Stimulated activated naive CD8-positive, alpha-beta T cell treated with anti-CD3 and anti-CD28 coated beads, Interleukin-15, amount 100 ng/mL, for 72 hours (primary cell): ENCODE measurements at regions not wholly inside any gene's neighbourhood (a gene's known extent, or its start where the extent isn't known, plus 50 kb on each side); places are given as distances from the start of the nearest gene placed in this dataset.

Experiments used
- ATAC-seq: fragments of 150-1000 bp; cut with Tn5 transposase; 2 replicates; pipeline ENCODE4 v1.10.0; 2021; ENCODE audit warnings: mild to moderate bottlenecking, moderate library complexity
- DNase-seq, 2 donors: peaks; one replicate each; pipeline ENCODE4 v3.0.0; 2021 to 2022
- H3K27ac Mint-ChIP-seq, 2 donors: one replicate each; pipeline ENCODE4 v1.8.0; 2022; ENCODE audit warnings: mild to moderate bottlenecking in 2 of 2, mixed read lengths in 2 of 2, moderate library complexity in 2 of 2
- H3K27me3 Mint-ChIP-seq: one replicate; pipeline ENCODE4 v1.8.0; 2022; ENCODE audit warnings: mixed read lengths
- H3K4me1 Mint-ChIP-seq: one replicate; pipeline ENCODE4 v1.8.0; 2022; ENCODE audit warnings: mild to moderate bottlenecking, mixed read lengths
- H3K4me3 Mint-ChIP-seq, 2 donors: one replicate each; pipeline ENCODE4 v1.8.0; 2022; ENCODE audit warnings: mild to moderate bottlenecking in 2 of 2, mixed read lengths in 2 of 2, moderate library complexity in 1 of 2
- H3K9me3 Mint-ChIP-seq, 2 donors: one replicate each; pipeline ENCODE4 v1.8.0; 2022; ENCODE audit warnings: mixed read lengths in 2 of 2

DNA sequence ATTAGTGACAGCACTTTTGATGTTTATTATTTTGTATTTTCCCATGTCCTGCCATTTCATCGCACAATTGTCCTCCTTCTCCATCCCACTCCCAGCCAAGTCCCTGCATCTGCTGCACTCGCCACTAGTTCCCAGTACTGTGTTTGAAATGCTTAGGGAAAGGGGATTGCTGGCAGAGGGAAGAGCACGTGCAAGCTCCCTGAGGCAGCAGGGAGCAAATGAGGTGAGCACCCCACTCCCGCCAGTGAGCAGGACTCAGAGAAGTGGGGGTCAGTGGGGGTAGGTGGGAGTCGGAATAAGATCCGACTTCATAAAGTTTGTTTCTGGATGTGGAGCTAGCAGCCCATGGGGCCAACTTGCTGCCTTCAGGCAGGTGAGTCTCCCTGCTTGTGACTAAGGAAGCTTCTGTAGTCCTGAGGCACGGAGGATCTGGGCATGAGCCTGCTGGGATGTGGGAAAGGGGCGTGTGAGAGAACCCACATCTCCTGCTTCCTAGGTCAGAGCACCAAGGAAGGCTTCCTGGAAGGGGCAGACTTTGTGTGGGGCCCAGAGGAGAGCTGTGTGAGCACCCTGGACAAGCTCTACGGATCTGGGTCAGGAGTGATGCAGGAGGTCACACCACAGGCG is 99.7 kb upstream of the TLE3 start:
- H3K27ac Mint-ChIP-seq = no peak overlapping the region
- H3K4me3 Mint-ChIP-seq = no peak overlapping the region

DNA sequence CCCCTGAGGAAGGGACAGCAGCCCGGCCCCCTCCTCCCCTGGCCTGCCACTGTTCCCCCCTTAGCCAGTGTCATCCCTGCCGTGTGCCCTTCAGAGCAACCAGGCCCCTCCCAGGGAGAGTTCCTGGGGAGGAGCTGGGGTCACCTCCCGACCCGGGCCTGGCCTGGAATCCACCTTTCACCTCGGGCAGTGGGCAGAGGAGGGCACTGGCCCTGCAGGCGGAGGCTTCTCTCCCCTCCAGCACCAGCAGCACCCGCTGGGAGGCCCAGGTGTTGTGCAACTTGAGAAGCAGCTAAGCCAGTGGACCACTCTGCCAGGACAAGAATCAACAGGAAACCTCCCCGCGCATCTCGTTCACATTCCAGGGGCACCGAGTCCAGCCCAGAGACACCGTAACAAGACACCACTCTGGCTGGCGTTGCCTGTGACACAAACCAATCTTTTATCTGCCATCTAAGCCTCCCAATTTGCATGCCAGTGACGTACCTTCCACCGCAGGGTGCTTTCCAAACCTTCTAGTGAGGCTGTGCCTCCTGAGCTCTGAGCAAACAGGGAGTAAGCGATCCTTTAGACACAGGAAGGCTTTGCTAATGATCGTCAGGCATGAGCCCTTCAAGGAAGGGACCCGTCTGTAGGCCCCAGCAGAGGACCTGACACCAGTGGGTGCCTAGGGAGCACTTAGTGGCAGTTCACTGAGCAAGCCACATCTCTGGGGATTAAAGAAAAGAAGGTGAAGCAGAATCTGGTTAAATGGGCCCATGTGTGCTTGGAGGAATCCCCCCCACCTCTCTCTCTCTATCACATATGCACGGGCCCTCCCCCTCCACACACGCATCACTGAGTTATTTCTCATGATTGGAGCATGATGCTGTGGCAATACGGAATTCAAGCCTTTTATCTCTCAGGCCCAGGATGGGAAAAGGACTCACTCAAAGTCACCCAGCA is 98.9 kb upstream of the TLE3 start:
- no peak for ATAC-seq
- DNase-seq = no peak
- H3K27me3 Mint-ChIP-seq = peaks cover 9% of the 10 kb centered on the region
- no peaks in the 10 kb centered on the region for H3K4me1 Mint-ChIP-seq
- peaks cover 4 to 6% of the 10 kb centered on the region in 2 donors for H3K9me3 Mint-ChIP-seq
- no peak overlapping the region for H3K27ac Mint-ChIP-seq
- H3K4me3 Mint-ChIP-seq = no peak overlapping the region

More for the DNA sequence above, 99.7 kb upstream of the TLE3 start:
- Mint-ChIP-seq H3K9me3 (no peaks in the 10 kb centered on the region), H3K4me1 (no peaks in the 10 kb centered on the region), H3K27me3 (peaks cover 9% of the 10 kb centered on the region)
- ATAC-seq = no peak
- no peak for DNase-seq

DNA sequence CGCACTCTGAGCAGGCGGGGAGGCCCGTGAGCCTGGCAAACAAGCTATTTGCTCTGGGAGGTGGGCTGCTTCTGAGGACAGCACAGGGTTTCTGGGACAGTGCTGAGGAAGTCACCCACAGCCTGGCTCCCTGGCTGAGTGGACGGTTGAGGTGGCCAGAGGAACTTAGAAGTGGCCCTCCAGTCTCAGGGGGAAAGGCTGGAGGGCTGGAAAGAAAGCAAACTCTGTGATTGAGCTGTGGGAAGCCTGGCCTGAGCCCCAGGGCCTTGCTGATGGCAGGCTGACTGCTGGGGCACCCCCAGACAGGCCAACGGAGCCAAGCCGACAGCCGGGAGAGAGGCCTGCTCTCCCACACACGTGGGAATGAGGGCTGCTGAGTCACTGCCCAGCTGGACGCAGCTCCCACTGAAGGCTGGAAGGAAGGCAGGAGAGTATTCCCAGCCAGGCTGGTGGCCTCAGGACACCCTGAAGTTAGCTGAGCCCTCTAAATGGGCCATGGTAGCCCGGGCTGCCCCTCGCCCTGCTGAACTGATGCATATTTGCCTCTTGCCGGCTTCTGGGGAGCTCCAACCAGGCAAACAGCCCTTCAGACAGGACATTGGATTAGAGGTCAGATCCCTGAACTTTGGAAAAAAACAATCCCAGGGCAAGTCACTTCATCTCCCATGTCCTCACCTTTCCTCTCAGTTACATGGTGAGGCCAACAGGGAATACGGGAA is 98.0 kb upstream of the TLE3 start:
- no peak for DNase-seq
- peaks cover 9% of the 10 kb centered on the region for H3K27me3 Mint-ChIP-seq

DNA sequence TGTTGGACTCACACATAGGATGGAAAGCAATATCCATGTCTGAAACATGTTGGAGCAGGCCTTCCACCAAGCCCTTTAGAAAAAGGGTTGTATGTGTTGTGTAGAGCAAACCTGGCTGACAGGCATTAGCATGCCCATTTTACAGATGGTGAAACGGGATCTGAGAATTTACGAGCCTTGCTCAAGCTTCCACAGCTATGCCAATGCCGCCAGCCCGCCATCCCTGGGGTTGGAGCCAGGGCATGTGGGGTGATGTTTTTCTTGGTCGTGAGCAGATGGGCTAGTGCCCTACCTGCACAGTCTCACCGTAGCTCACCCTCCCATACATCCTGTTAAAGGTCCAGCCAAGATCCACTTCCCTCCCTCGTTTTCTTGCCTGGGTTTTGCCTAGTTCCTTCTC is 97.5 kb upstream of the TLE3 start:
- Mint-ChIP-seq H3K4me1 (no peaks in the 10 kb centered on the region), H3K27ac (peak overlapping the region in 1 of 2 donors; percentile 9), H3K27me3 (peaks cover 9% of the 10 kb centered on the region), H3K9me3 (peaks cover 5 to 13% of the 10 kb centered on the region in 2 donors), H3K4me3 (no peak overlapping the region)
- ATAC-seq (no peak), DNase-seq (no peak)

More for the DNA sequence above, 98.0 kb upstream of the TLE3 start:
- no peaks in the 10 kb centered on the region for H3K4me1 Mint-ChIP-seq
- H3K4me3 Mint-ChIP-seq = no peak overlapping the region
- peaks cover 5 to 13% of the 10 kb centered on the region in 2 donors for H3K9me3 Mint-ChIP-seq
- ATAC-seq = no peak
- H3K27ac Mint-ChIP-seq = peak overlapping the region in 1 of 2 donors; percentile 82

DNA sequence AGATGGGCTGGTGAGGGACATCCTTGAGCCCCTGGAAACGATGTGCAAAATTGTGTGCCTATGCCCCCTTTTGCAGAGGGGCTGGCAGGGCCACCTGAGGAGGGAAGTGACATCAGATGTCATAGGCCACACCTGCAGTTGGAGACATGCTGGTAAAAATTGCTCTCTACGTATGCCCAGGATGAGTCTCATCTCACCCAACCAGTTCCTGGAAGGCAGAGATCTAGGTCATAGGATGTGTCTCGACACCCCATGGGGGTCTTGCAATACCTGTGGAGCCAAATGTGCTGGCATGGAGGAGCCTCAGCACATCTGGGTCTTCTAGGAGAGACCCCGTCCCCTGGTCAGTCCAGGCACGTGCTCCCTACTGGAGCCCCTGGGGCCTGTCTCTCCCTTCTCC is 96.5 kb upstream of the TLE3 start:
- ATAC-seq (no peak), DNase-seq (no peak)
- no peaks in the 10 kb centered on the region for H3K4me1 Mint-ChIP-seq
- peaks cover 9% of the 10 kb centered on the region for H3K27me3 Mint-ChIP-seq
- H3K9me3 Mint-ChIP-seq = peaks cover 5 to 13% of the 10 kb centered on the region in 2 donors
- H3K27ac Mint-ChIP-seq = no peak overlapping the region
- no peak overlapping the region for H3K4me3 Mint-ChIP-seq

DNA sequence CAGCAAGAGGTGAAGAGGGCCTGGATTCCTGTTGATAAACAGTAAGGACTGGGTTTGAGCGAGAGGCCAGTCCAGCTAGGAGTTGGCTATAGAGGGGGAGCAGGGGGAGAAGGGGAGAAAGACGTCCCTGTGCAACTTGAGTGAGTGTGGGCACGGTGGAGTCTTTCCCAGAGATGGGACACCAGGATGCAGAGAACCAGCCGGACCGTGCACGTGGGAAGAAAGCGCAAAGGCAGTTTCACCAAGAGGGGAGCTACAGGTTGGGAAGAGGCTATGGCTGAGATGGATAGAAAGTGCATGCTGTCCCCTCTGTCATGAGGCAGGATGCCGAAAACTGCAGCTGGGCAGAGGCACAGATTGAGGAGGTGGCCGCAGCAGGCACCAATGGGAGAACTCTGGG is 96.0 kb upstream of the TLE3 start:
- Mint-ChIP-seq H3K27ac (no peak overlapping the region), H3K27me3 (peaks cover 9% of the 10 kb centered on the region), H3K9me3 (peaks cover 5 to 13% of the 10 kb centered on the region in 2 donors), H3K4me3 (no peak overlapping the region), H3K4me1 (no peaks in the 10 kb centered on the region)
- DNase-seq (no peak), ATAC-seq (no peak)

DNA sequence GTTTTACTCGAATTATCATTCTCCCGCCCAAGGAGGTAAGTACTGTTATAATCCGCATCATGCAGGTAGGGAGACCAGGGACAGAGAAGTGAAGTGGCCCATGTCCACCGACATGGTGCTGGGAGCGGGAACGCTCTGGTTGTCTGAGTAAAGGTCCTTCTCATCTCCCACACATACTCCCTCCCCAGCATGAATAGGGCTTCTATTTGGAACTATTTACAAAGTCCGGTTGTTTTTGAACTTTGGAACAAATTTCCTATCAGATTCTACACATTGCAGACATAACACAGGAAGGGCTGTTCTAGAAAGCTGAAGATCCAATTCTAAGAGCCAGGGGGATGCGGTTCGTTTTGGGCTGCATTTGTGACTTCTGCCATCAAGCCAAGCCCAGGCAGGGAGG is 94.8 kb upstream of the TLE3 start:
- peak overlapping the region in 1 of 2 donors; percentile 38 for H3K27ac Mint-ChIP-seq
- DNase-seq (no peak), ATAC-seq (no peak)
- H3K27me3 Mint-ChIP-seq = peaks cover 9% of the 10 kb centered on the region
- H3K9me3 Mint-ChIP-seq = peaks cover 5 to 13% of the 10 kb centered on the region in 2 donors
- H3K4me3 Mint-ChIP-seq = no peak overlapping the region
- H3K4me1 Mint-ChIP-seq = no peaks in the 10 kb centered on the region

DNA sequence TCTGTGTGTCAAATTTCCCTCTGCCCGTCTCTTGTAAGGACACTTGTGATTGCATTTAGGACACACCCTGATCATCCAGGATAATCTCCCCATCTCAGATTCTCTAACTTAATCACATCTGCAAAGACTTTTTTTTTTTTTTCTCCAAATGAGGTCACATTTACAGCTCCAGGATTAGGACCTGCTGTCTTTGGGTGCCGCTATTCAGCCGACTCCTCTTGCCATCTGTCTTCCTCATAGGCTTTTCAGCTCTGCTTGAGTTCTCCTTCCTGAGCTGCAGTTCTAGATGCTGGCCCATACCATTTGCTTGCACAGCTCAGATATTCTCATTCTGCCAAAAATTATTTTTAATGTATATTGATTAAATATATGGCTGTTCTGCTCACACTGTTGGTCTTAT is 94.3 kb upstream of the TLE3 start:
- H3K4me1 Mint-ChIP-seq = no peaks in the 10 kb centered on the region
- no peak overlapping the region for H3K27ac Mint-ChIP-seq
- H3K4me3 Mint-ChIP-seq = no peak overlapping the region
- ATAC-seq = no peak
- H3K9me3 Mint-ChIP-seq = peaks cover 5 to 13% of the 10 kb centered on the region in 2 donors
- DNase-seq = no peak
- H3K27me3 Mint-ChIP-seq = peaks cover 9% of the 10 kb centered on the region

DNA sequence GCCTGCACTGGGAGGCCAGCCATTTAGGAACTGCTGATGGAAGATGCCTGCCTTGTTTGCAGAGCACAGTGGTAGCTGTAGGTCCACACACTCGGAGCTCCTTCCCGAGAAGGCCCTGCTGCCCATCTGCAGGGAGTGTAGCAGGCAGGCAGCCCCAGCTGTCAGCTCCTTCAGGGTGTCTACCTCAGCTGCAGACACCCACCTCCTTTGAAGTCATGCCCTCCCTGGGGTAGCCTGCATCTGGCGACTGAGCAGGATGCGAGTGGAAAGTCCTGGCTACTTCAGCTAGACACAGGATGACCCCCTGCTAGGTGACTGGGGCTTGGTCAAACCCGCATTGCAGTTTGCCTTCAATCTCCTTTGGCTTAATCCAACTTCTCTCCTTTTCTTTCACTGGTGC is 93.2 kb upstream of the TLE3 start:
- DNase-seq (no peak), ATAC-seq (no peak)
- H3K9me3 Mint-ChIP-seq = peaks cover 5 to 13% of the 10 kb centered on the region in 2 donors
- no peaks in the 10 kb centered on the region for H3K4me1 Mint-ChIP-seq
- no peak overlapping the region for H3K4me3 Mint-ChIP-seq
- no peak overlapping the region for H3K27ac Mint-ChIP-seq
- peaks cover 9% of the 10 kb centered on the region for H3K27me3 Mint-ChIP-seq

DNA sequence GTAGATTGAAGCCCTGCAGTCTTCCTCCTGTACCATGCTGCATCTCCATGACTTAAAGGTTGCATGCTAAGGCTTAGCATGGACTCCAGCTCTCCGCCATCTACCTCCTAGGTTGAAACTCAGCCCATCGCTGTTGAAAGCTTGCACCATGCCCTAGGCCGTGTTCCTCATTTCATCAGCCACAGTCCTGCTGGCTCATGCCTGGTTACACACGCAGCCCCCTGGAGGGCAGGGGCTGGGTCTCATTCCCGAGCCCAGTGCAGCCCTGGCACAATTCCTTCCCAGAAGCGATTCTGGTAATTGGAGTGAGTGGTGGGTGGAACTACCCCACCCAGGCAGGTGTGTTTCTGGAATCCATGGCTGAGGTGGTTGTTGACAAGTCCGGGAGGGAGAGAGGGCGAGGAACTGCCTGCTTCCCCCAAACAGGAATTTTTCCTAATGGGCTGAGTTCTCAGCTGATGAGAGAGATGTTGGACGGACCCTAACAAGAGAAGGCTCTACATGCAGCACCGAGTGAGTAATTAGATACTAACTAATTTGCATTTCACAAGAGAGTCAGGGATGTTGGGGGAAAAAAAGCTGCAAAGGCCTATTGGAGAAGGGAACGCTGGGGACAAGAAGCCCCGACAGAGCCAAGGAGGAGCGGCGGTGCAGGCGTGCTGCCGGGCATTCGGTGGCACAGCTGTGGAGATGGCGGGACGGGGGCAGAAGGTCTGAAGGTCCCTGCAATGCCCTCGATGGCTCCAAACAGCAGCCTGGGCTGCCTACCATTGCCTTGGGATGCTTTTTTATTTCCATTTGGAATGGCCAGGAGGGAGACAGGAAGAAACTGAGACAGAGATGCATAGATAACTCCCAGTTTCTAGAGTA is 92.3 kb upstream of the TLE3 start:
- H3K4me3 Mint-ChIP-seq = no peak overlapping the region
- peaks cover 5 to 13% of the 10 kb centered on the region in 2 donors for H3K9me3 Mint-ChIP-seq
- no peak for DNase-seq
- no peak for ATAC-seq
- peaks cover 9% of the 10 kb centered on the region for H3K27me3 Mint-ChIP-seq
- H3K4me1 Mint-ChIP-seq = no peaks in the 10 kb centered on the region
- no peak overlapping the region for H3K27ac Mint-ChIP-seq

DNA sequence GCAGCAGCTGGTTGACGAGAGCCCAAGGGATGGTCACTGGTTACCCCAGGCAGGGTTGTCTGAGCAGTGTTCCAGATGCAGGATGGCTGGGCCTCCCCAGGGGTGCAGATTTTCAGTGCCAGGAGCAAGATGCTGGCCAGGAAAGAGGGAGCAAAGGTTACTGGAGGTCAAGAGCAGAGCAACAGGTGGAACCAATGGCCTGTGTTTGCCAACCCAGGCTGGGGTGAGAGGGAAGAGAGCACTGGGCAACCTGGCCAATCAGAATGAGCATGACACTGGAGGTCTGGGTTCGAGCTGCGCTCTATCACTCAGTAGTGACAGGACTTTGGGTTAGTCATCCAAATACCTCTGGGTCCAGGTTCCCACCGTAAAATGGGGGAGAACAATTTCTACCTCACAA is 90.6 kb upstream of the TLE3 start:
- Mint-ChIP-seq H3K27ac (no peak overlapping the region), H3K4me1 (no peaks in the 10 kb centered on the region), H3K4me3 (no peak overlapping the region), H3K9me3 (peaks cover 5 to 13% of the 10 kb centered on the region in 2 donors), H3K27me3 (peaks cover 5% of the 10 kb centered on the region)
- ATAC-seq (no peak), DNase-seq (no peak)

DNA sequence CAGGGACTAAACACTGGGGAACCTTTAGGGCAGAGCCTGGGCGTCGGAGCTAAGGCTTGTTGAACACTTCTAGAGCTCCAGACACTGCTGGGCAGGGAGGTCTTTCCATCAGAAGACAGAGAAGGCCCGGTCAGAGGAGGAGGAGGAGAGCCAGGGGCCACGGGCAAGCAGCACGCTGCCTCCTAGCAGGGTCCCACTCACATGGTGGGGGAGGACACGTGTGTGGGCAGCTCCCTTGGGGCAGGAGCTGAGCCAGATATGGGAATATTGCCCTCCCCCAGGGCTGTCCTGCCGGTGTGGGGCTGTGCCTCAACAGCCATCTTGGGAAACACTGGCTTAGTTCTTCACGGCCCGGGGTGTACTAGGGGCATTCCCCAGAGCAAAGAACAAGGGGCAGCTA is 89.6 kb upstream of the TLE3 start:
- Mint-ChIP-seq H3K4me1 (no peaks in the 10 kb centered on the region), H3K9me3 (peaks cover 5 to 13% of the 10 kb centered on the region in 2 donors), H3K27ac (peak overlapping the region; percentile 72 to 77), H3K27me3 (no peaks in the 10 kb centered on the region), H3K4me3 (no peak overlapping the region)
- ATAC-seq = no peak
- no peak for DNase-seq

DNA sequence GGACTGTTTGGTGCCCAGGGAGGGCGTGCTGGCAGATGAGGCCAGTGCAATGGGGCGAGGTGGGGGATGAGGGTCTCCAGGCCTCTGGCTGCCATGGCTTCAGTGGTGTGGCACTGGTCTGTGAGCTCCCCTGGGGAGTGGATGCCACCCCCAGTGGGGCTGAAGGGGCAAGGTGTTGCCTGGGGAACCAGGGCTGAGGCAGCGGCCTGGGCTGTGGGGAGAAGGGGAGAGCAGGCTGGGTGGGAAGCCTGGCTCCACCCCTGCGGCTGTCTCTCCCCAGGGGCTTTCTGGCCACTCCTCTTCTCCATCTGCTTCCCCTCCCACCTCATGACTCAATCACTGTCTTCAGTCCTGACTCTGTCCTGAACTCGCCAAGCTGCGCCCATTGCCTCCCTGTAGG is 88.4 kb upstream of the TLE3 start:
- no peak for ATAC-seq
- no peak for DNase-seq
- H3K27ac Mint-ChIP-seq = no peak overlapping the region
- H3K4me3 Mint-ChIP-seq = no peak overlapping the region
- H3K27me3 Mint-ChIP-seq = peaks cover 8% of the 10 kb centered on the region
- H3K9me3 Mint-ChIP-seq = peaks cover 0 to 2% of the 10 kb centered on the region in 2 donors
- no peaks in the 10 kb centered on the region for H3K4me1 Mint-ChIP-seq

DNA sequence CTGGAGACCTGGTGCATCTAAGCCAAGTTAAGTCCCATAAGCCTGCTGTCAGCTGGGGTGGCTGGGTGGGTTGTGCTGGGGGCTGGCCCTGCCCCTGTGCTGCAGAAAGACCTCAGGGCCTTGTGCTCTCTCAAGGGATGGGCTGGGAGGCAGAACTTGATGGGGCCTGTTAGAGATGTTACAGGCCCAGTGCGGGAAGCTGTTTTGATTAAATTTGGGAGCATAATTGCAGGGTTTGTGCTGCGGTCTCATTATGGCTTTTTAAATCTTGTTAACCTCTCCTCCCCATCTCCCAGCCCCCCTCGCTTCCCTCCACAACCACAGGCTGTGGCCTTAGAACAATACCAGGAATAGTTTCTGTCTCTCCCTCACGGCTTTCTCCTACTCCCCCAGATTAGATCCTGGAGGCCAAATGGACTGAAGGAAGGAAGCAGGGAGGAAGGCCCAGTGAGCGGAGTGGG is 87.6 kb upstream of the TLE3 start:
- Mint-ChIP-seq H3K9me3 (no peaks in the 10 kb centered on the region), H3K4me3 (no peak overlapping the region), H3K27me3 (peaks cover 14% of the 10 kb centered on the region), H3K4me1 (peaks cover 6% of the 10 kb centered on the region), H3K27ac (no peak overlapping the region)
- DNase-seq = no peak
- ATAC-seq = no peak
